ENCODE measurements at regions not wholly inside any gene's neighbourhood (a gene's known extent, or its start where the extent isn't known, plus 50 kb on each side); places are given as distances from the start of the nearest gene placed in this dataset.

GRCh38 chr20:20824924-20825584 lies 112.6 kb upstream of the RALGAPA2 start:
- peak; percentile 17 for DNase-seq

- no peak for DNase-seq
Measured at GRCh38 chr20:20823476-20823881, 111.0 kb upstream of the RALGAPA2 start.

DNA sequence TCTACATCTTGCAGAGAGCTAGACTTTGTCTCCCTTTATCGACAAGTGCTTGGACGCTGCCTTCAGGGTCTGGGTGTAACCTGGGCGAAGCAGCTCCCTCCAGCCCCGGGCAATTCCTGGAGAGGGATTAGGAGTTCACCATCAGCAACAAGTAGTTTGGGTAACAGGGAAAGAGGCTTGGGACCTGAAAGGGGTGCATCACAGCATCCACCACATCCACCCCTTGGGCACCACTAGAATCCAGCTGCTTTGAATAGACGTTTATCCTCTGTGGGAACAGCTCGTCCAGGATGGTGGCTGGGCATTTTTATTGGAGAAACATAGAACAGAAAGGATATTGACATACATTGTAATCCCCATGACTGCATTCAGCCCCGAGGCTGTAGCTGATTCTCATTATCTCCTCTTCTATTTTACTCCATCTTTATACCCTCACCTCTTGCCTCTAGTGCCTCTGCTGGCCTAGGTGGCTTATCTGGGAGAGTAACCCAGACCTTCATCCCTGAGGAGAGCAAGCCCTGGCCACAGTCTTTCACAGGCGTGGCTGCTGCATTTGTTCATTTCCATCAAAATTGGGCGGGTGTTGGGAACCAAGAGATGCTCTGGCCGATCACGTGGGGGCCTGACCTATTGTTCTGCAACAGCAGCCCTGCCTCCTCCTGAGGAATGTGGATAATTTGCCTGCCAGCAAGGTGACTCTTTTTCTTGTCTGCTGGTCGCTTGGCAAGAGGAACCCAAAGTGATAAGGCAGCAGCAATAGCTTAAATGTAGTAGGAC lies 109.2 kb upstream of the RALGAPA2 start:
- DNase-seq, result no peak

DNA sequence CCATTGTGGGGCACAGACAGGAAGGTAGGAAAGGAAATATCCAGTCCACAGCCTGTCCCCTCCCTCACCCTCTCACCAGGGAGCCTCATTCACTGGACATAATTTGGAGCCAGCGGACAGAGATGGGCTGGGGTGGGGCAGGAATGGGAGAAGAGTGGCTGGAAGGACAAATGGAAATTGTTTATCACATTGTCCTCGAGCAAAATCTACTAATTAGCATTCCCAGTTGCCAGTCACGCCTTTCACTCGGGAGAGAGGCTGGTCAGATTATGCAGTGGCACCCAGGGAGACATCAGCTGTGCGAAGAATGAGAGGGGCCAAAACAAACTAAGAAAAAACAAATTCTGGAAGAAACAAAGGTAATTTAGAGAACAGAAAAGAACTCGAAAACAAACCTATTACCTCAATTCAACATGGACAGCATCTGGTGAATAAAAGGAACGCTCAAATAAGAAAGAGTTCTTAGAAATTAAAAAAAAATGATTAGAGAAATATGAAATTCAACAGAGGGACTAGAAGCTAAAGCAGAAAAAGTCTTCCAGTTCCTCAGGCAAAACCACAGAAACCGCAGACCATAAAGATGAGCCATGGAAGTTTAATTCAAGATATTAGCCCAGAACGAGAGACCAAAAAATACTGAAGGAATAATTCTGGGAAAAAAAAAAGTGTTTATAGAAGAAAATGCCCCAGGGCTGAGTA lies 108.5 kb upstream of the RALGAPA2 start:
- no peak for DNase-seq

- no peak for DNase-seq
Measured at GRCh38 chr20:20820104-20820503, 107.7 kb upstream of the RALGAPA2 start.

- DNase-seq, result no peak
Measured at GRCh38 chr20:20816969-20817755, 104.7 kb upstream of the RALGAPA2 start.

GRCh38 chr20:20815711-20816455 lies 103.4 kb upstream of the RALGAPA2 start:
- DNase-seq, result no peak

DNA sequence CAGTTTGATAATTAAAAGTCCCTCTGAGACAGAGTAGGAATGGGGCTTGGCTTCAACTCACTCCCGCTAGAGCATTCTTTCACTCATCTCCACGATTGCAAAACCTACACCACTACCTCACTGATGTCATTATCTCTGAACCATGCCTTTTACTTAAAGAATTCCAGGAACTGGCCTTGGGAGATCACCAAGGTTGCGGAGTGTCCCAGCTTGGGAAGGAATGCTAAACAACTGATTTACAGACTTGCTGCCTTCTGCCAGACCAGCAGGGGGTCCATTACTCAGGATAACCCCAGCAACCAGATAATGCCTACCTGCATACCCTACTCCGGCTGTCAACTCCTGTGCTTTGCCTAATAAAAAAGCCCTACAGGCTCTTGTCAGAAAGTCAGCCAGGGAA lies 102.2 kb upstream of the RALGAPA2 start:
- DNase-seq, result no peak

- no peak for DNase-seq
Measured at GRCh38 chr20:20812136-20812535, 99.7 kb upstream of the RALGAPA2 start.

GRCh38 chr20:20808016-20808415 lies 95.6 kb upstream of the RALGAPA2 start:
- no peak for DNase-seq

- no peak for DNase-seq
Measured at GRCh38 chr20:20806121-20807095, 94.0 kb upstream of the RALGAPA2 start.

DNA sequence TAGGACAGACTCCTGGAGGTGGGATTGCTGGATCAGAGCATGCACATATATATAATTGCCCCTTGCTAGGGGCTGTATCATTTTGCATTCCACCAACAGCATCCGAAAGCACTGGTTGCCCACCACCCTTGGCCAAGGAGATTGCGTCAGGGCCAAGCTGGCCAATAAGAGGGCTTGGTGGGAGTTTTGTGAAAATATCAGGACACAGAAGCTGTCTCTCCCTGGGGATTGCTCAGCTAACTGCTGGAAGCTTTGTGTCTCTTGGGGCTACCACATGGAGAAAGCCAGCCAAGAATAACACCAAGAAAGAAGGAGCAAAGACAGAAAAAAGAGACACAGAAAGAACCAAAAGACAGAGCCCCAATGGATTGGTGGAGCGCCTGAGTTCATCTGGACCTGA lies 90.6 kb upstream of the RALGAPA2 start:
- no peak for DNase-seq

- DNase-seq, result no peak
Measured at GRCh38 chr20:20802328-20802727, 89.9 kb upstream of the RALGAPA2 start.

GRCh38 chr20:20799716-20800312 lies 87.4 kb upstream of the RALGAPA2 start:
- no peak for DNase-seq

GRCh38 chr20:20797521-20798310 lies 85.3 kb upstream of the RALGAPA2 start:
- DNase-seq, result no peak

- DNase-seq, result no peak
Measured at GRCh38 chr20:20796766-20797440, 84.5 kb upstream of the RALGAPA2 start.

DNA sequence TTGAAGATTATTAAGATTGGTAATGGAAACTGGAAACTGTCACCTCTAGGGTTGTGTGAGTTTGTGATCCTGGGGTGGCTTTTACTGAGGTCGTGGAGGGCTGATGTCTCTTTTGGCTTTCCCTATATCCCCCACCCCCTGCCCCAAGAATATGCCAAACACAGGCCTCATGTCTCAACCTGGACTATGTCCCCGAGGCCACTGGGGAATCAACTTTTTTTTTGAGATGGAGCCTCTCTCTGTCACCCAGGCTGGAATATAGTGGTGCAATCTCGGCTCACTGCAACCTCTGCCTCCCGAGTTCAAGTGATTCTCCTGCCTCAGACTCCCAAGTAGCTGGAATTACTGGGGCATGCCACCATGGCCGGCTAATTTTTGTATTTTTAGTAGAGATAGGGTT lies 83.3 kb upstream of the RALGAPA2 start:
- DNase-seq, result no peak

DNA sequence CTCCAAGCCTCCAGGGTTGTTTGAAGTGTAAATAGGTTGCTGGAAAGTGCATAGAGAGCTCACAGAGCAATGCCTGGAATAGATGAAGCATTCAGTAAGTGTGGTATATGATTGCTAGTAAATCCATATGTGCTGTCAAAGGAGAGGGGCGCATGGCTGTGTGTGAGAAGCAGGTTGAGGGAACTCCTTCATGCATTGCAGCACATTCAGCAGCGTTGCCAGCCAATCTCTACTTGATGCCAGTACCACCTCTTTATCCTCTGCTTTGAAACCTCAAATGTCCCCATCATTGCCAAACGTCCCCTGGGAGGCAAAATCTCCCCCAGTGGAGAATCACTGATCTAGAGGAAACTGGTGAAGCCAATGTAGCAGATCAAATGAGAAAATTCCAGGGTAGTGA lies 82.7 kb upstream of the RALGAPA2 start:
- no peak for DNase-seq

GRCh38 chr20:20793591-20793990 lies 81.1 kb upstream of the RALGAPA2 start:
- no peak for DNase-seq
